Effector CD8-positive, alpha-beta T cell (primary cell): ENCODE measurements at regions not wholly inside any gene's neighbourhood (a gene's known extent, or its start where the extent isn't known, plus 50 kb on each side); places are given as distances from the start of the nearest gene placed in this dataset.
"Not testable (repeated sequence)": the region's sequence is repeated elsewhere in the genome, so short reads cannot be mapped to it uniquely, and the experiment has no call there.

Source experiments
- DNase-seq: peaks from one replicate; lab custom pipeline; 2025; lab: John Stamatoyannopoulos, UW

- DNase-seq = no peak
These were observed 540.7 kb upstream of the CADM1 start for GRCh38 chr11:116044941-116045340.

DNA sequence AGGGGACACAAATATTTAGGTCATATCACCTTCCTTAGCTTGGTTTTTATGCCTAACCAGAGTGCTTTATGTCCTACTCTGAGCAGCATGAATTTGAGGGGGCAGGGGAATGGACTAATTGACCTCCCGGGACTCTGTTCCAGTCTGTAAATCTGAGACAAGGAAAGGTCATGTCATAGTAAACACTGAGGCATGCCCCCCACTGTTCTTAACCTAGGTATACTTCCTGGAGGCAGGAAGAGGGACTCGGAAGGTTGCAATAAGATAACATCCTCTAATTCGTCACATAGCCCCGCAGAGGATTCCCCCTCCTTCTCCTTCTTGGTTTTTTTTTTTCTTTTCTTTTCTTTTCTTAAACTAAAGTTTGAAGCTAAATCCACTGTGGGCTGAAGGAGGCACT, 540.3 kb upstream of the CADM1 start:
- DNase-seq = no peak

- no peak for DNase-seq
These were observed 539.6 kb upstream of the CADM1 start for GRCh38 chr11:116043857-116044256.

DNA sequence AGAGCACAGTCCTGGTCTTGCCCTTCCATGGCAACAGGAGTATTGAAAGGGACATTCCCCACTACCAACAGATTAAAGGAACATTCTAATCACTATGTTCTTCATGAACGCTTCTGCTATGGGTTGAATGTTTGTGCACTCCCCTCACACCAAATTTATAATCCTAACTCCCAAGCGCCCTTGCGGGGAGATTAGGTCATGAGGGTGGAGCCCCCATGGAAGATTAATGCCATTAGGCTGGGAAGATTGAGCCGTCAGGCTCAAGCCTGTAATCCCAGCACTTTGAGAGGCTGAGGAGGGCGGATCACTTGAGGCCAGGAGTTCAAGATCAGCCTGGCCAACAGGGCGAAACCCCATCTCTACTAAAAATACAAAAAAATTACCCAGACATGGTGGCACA, 538.8 kb upstream of the CADM1 start:
- DNase-seq = not testable (repeated sequence)

DNA sequence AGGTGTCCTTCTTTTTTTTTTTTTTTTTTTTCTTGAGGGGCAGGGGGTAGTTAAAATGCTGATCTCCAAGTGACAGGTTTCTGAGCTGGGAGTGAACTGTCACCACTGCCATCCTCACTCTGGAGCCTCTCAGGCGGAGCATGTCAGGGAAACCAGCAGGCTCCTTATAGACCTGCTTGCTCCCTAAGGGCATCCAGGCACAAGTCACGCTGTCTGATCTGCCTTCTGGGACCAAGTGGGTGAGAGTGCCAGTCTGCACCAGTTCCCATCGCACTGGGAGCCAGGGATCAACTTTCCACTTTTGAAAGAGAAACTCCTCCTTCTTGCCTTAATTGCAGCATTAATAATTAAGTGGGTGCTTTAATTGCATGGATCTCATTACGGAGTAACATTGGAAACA, 537.9 kb upstream of the CADM1 start:
- no peak for DNase-seq

- DNase-seq = no peak
These were observed 533.6 kb upstream of the CADM1 start for GRCh38 chr11:116037861-116038260.

GRCh38 chr11:116035977-116036376, 531.8 kb upstream of the CADM1 start:
- no peak for DNase-seq

- DNase-seq = no peak
These were observed 529.8 kb upstream of the CADM1 start for GRCh38 chr11:116033931-116034553.

- DNase-seq = no peak
These were observed 526.6 kb upstream of the CADM1 start for GRCh38 chr11:116030697-116031331.

DNA sequence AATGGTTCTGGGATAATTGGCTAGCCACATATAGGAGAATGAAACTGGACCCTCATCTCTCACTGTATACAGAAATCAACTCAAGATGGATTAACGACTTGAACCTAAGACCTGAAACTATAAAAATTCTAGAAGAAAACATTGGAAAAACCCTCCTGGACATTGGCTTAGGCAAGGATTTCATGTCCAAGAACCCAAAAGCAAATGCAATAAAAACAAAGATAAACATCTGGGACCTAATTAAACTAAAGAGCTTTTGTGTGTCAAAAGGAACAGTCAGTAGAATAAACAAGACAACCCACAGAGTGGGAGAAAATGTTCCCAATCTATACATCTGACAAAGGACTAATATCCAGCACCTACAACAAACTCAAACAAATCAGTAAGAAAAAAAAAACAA, 524.3 kb upstream of the CADM1 start:
- not testable (repeated sequence) for DNase-seq

DNA sequence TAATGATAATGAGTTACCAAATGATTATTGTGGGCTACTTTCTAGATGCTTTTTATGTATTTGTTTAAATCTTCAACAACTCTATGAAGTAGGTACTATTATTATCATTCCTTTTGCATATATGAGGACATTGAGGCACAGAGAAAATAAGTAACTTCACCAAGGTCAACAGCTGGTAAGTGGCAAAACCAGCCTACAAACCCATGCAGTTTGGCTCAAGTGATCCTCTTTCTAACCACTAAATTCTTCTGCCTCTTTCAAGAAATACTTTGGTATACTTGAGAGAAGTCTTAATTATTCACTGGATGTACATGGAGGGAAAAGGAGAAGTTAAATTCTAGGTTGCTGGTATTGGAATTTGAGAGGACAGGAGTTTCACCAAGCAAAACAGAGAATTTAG, 495.2 kb upstream of the CADM1 start:
- no peak for DNase-seq

GRCh38 chr11:115996808-115997188, 492.6 kb upstream of the CADM1 start:
- DNase-seq = no peak

DNA sequence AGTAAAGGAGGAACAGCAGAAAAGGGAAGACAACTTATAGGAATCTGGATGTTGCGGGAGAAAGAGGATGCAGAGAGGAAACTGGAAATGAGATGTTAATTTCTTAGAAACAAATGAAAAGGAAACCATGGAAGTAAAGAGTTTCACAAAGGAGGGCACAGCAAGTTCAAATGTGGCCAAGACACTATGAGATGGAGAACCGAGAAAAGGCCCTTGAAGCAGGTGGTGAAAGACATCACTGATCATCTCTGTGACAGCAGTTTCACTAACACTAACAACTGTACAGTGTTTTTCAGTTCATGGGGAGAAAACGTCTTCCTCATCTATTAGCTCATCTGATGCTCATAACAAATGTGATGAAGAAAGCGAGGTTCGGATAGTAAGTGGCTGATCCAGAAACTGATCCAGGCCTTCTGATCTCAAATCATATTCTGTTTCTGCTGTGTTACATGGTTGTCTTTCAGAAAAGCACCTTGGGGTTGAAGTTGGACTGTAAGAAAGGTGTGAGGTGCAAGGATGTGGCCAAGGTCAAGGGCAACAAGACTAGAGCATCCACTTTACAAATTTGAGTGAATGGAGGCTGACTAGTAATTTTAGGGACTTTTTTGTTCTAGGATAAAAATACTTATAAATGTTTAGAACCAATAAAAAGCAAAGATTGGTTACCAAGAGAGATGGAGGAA, 492.1 kb upstream of the CADM1 start:
- DNase-seq = no peak

- DNase-seq = no peak
These were observed 489.4 kb upstream of the CADM1 start for GRCh38 chr11:115993590-115993989.

GRCh38 chr11:115990004-115990447, 485.8 kb upstream of the CADM1 start:
- DNase-seq = no peak

- DNase-seq = no peak
These were observed 481.7 kb upstream of the CADM1 start for GRCh38 chr11:115985896-115986295.

DNA sequence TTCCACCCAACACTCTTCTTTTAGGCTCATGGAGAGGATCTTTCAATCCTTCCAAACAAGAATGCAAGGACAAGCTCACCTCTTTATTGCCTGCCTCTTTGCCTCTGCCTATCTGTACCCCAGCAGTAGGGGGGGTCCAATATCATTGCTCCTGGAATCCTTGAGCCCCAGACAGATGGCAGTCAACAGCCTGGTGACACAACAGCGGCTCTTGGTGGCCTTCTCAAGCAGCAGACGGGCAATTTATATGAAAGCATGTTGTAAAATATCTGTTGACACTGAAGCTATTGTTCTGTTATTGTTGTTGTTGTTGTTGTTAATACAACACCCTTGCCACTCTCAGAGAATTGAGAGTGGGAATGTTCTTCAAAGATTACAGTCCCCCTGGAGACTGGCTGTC, 480.0 kb upstream of the CADM1 start:
- no peak for DNase-seq

GRCh38 chr11:115982666-115983065, 478.5 kb upstream of the CADM1 start:
- no peak for DNase-seq

GRCh38 chr11:115981814-115982471, 477.7 kb upstream of the CADM1 start:
- no peak for DNase-seq

- DNase-seq = no peak
These were observed 476.9 kb upstream of the CADM1 start for GRCh38 chr11:115981104-115981481.

DNA sequence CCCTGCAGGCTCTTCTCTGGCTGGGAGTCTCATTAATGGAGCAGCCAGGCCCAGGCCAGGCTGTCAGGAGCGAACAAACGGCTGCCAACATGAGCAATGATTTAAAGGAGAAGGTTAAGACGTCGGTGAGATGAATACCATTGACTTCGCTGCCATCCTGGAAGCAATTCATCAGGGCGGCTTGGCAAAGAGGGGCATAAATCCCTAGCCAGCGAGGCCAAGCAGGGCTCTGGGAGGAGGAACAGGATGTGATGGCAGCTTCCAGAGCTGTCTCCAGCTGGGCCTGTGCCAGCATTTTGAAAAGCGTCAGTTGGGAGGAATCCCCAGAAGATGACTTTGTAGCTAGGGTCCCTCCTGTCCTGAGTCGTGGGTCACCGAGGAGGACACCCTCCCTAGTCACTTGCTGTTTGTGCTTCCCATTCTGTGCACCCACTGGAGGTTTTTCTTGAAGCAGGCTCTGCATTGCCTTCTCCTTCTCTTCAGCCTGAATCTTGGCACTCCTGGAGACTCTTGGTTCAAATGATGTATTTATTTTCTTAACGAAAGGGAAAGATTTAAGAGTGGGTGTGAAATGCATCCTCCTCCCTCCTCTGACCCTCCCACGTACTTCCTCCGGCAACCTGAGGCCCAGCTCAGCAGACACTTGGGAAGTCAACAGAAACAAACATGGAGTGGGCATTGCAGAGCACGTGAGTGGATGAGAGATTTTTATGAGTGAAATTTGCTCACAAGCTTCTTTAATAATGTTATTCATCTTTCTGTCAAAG, 476.3 kb upstream of the CADM1 start:
- DNase-seq = no peak

DNA sequence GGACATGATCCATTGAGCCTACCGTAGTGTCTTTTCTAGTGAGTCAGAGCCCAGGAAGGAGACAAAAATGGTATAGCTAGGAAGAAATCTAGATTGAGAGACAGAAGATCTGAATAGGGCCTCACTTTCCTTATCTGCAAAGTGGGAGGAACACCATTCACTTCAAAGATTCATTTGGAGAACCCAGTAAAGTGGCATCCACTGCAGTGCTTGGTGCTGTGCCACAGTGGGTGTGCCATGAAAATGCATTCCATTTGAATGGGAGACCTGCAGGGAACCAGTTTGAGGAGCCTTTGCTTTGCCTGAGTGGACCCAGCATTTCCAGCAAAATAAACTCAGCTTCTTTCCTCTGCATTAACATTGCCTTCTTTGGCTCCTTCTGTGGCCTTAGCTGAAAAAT, 470.5 kb upstream of the CADM1 start:
- no peak for DNase-seq
